Lower lobe of right lung (tissue), 2 donors: ENCODE measurements at regions not wholly inside any gene's neighbourhood (a gene's known extent, or its start where the extent isn't known, plus 50 kb on each side); places are given as distances from the start of the nearest gene placed in this dataset.
"Not testable (repeated sequence)": the region's sequence is repeated elsewhere in the genome, so short reads cannot be mapped to it uniquely, and the experiment has no call there.

Experiments
- ATAC-seq, 2 donors: fragments of 200-7000 bp; cut with Tn5 transposase; one replicate each; pipeline ENCODE4 v1.9.1; 2020 to 2022; ENCODE audit warnings: mild to moderate bottlenecking in 2 of 2, moderate library complexity in 2 of 2
- DNase-seq: peaks from one replicate; pipeline ENCODE4 v3.0.0-alpha.2; 2020
- H3K27ac ChIP-seq: fragments of 200-600 bp; one replicate; pipeline ENCODE4 v1.8.0; 2022
- H3K27me3 ChIP-seq: fragments of 200-600 bp; one replicate; pipeline ENCODE4 v1.8.0; 2022; ENCODE audit warnings: low read depth
- H3K36me3 ChIP-seq: fragments of 200-600 bp; one replicate; pipeline ENCODE4 v1.8.0; 2022; ENCODE audit warnings: mild to moderate bottlenecking
- H3K4me1 ChIP-seq: fragments of 200-600 bp; one replicate; pipeline ENCODE4 v1.8.0; 2022
- H3K4me3 ChIP-seq: fragments of 200-600 bp; one replicate; pipeline ENCODE4 v1.8.0; 2022; ENCODE audit warnings: mild to moderate bottlenecking
- H3K9me3 ChIP-seq: fragments of 200-600 bp; one replicate; pipeline ENCODE4 v1.8.0; 2022
- intact Hi-C: fragments of 100-400 bp; cut with DNase I; formaldehyde crosslinking; loops from one replicate; pipeline ENCODE4 v1.11.0; 2022
- TF ChIP-seq, protein P1 (sequence below): fragments of 200-600 bp; IDR thresholded peaks from one replicate; pipeline ENCODE4 v1.8.0; 2022; ENCODE audit warnings: antibody characterized with exemption, mild to moderate bottlenecking
- donor health status: DM: no; HTN: yes; CAD: no; lungs with severe emphysema.

- ATAC-seq (peak in 1 of 2 donors; percentile 55), DNase-seq (no peak)
- H3K27me3 ChIP-seq, result no peaks in the 10 kb centered on the region
Observed at GRCh38 chr4:187666697-187667494, 328.7 kb upstream of the ZFP42 start.

DNA sequence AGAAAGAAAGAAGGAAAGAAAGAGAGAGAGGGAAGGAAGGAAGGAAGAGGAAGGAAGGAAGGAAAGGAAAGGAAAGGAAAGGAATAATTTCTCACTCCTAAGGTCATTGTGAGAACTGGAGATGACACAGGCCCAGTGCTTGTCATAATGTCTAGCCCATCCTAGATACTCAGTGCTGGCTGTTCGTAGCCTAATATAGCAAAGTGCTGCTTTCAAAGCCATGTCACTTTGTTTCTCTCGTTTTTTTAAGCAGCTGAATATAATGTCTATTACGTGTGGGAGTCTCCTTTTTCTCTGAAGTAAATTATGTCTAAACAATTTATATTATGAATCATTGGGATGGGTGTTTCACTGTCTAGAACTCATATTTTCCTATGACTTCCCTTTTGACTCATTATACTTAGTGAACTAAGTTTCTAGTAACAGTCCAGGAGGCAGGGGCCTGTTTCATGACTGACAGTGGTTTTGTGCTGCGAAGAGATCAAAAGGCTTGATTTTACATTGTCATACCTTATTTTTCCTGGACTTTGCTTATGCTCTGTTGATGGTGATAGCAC lies 327.0 kb upstream of the ZFP42 start:
- peaks cover 5% of the 10 kb centered on the region for H3K4me1 ChIP-seq
- no peak overlapping the region for H3K27ac ChIP-seq
- H3K36me3 ChIP-seq, result no peaks in the 10 kb centered on the region
- no peak for DNase-seq
- H3K4me3 ChIP-seq, result no peak overlapping the region
- H3K9me3 ChIP-seq, result no peaks in the 10 kb centered on the region
- H3K27me3 ChIP-seq, result no peaks in the 10 kb centered on the region
- TF ChIP-seq, protein P1, sequence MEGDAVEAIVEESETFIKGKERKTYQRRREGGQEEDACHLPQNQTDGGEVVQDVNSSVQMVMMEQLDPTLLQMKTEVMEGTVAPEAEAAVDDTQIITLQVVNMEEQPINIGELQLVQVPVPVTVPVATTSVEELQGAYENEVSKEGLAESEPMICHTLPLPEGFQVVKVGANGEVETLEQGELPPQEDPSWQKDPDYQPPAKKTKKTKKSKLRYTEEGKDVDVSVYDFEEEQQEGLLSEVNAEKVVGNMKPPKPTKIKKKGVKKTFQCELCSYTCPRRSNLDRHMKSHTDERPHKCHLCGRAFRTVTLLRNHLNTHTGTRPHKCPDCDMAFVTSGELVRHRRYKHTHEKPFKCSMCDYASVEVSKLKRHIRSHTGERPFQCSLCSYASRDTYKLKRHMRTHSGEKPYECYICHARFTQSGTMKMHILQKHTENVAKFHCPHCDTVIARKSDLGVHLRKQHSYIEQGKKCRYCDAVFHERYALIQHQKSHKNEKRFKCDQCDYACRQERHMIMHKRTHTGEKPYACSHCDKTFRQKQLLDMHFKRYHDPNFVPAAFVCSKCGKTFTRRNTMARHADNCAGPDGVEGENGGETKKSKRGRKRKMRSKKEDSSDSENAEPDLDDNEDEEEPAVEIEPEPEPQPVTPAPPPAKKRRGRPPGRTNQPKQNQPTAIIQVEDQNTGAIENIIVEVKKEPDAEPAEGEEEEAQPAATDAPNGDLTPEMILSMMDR, result no peak
- ATAC-seq, result no peak
- intact Hi-C loops, result no loop called here

More at GRCh38 chr4:187666697-187667494, 328.7 kb upstream of the ZFP42 start:
- intact Hi-C loops, result no loop called here
- Histone ChIP-seq H3K4me3 (no peak overlapping the region), H3K27ac (no peak overlapping the region), H3K9me3 (no peaks in the 10 kb centered on the region), H3K4me1 (peaks cover 5% of the 10 kb centered on the region), H3K36me3 (no peaks in the 10 kb centered on the region)
- TF ChIP-seq, protein P1, result no peak

- H3K27ac ChIP-seq, H3K36me3 ChIP-seq, H3K9me3 ChIP-seq, H3K4me1 ChIP-seq, intact Hi-C loops, H3K4me3 ChIP-seq, DNase-seq, H3K27me3 ChIP-seq, ATAC-seq: not testable (repeated sequence)
Observed at GRCh38 chr4:187671521-187671920, 324.1 kb upstream of the ZFP42 start.

GRCh38 chr4:187671958-187672357 lies 323.6 kb upstream of the ZFP42 start:
- ATAC-seq, intact Hi-C loops: not testable (repeated sequence)

DNA sequence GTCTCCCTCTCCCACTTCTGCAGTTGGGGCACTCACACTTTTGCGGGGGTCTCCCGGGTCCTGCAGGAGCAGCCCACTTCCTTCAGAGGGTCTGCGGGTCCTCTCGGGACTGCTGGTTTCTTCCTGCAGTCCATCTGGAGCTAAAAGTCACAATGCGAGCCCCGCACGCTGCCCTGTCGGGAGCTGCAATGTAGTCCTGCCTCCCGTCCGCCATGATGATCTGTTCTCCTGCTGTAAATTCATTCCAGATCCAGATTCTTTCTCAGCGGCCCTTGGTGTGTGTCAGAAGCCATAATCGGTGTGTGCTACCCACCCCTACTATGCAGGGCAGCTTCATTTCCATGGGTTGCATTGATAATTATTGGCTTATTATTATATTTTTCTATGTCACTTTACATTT lies 323.0 kb upstream of the ZFP42 start:
- H3K9me3 ChIP-seq, H3K4me1 ChIP-seq, H3K27me3 ChIP-seq, intact Hi-C loops, H3K36me3 ChIP-seq, DNase-seq, ATAC-seq, H3K4me3 ChIP-seq, H3K27ac ChIP-seq: not testable (repeated sequence)

More at GRCh38 chr4:187671958-187672357, 323.6 kb upstream of the ZFP42 start:
- not testable (repeated sequence) for H3K36me3 ChIP-seq, H3K27ac ChIP-seq, DNase-seq, H3K4me1 ChIP-seq, H3K27me3 ChIP-seq, H3K4me3 ChIP-seq, H3K9me3 ChIP-seq

GRCh38 chr4:187679450-187679849 lies 316.1 kb upstream of the ZFP42 start:
- DNase-seq, result no peak
- intact Hi-C loops, result no loop called here
- Histone ChIP-seq H3K27me3 (no peaks in the 10 kb centered on the region), H3K36me3 (no peaks in the 10 kb centered on the region), H3K4me3 (no peak overlapping the region), H3K4me1 (no peaks in the 10 kb centered on the region), H3K9me3 (no peaks in the 10 kb centered on the region), H3K27ac (no peak overlapping the region)
- ATAC-seq, result no peak
- TF ChIP-seq, protein P1, result no peak

GRCh38 chr4:187685247-187685646 lies 310.3 kb upstream of the ZFP42 start:
- no peaks in the 10 kb centered on the region for H3K36me3 ChIP-seq
- DNase-seq, result no peak
- H3K27ac ChIP-seq, result no peak overlapping the region
- H3K9me3 ChIP-seq, result no peaks in the 10 kb centered on the region
- TF ChIP-seq, protein P1, result no peak
- intact Hi-C loops, result no loop called here
- no peaks in the 10 kb centered on the region for H3K4me1 ChIP-seq
- H3K4me3 ChIP-seq, result no peak overlapping the region
- no peaks in the 10 kb centered on the region for H3K27me3 ChIP-seq
- no peak for ATAC-seq
